Kidney glomerular epithelial cell (primary cell): ENCODE measurements at regions not wholly inside any gene's neighbourhood (a gene's known extent, or its start where the extent isn't known, plus 50 kb on each side); places are given as distances from the start of the nearest gene placed in this dataset.
"Not testable (repeated sequence)": the region's sequence is repeated elsewhere in the genome, so short reads cannot be mapped to it uniquely, and the experiment has no call there.

Experiments used
- DNase-seq: peaks from one replicate; lab custom pipeline; 2025; lab: John Stamatoyannopoulos, UW

DNA sequence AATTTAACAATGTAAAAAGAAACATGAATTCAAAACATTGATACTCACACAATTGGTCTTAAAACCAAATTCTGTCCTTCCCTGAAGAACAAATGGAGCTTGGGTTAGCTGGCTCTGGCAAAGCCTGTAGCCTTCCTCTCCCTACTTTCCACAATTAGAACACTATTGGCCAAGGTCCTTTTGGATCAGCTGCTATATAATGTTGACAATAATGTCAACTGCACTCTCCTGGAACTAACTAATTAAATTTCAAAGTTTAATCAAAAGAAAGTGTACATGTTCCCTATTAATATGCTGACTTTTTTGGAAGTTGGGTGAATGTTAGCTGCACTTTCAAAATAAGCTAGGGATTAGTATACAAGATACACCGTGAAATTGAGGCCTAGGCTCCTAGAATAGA lies 440.1 kb upstream of the NFE2L3 start:
- no peak for DNase-seq

DNA sequence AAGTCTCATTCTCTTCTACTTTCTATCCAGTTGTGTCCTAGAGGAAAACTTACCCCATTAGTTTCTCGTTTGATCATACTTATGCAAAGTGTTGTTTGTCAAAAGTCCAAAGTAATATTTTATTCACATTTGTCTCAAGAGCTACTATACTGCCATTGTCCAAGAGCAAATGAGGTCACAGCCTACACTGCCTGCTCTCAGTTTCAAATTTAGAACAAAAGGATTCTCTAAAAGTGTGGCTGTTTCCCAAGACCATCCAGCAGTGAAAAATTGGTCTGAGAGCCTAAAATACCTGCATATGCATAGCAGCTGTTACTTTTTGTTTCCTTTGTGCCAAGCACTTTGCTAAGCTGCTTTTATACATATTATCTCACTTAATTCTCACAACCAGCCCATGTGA lies 439.5 kb upstream of the NFE2L3 start:
- no peak for DNase-seq

DNA sequence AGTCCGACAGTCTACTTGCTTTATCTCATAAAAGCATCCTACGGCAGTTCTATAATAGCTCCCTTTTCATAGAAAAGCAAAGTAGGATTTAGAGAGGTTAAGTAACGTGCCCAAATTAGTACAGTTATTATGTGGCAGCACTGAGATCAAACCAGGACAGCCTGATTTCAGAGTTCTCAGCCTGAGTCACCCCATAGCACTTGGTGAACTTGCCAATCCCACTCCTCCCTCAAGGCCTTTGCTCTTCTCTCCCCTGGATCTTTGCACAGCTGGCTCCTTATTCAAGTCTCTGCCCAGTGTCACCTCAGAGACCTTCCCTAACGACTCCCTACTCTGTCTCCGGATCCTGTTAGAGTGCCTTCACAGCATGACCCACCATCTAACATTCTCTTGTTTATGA lies 438.0 kb upstream of the NFE2L3 start:
- DNase-seq = no peak

DNA sequence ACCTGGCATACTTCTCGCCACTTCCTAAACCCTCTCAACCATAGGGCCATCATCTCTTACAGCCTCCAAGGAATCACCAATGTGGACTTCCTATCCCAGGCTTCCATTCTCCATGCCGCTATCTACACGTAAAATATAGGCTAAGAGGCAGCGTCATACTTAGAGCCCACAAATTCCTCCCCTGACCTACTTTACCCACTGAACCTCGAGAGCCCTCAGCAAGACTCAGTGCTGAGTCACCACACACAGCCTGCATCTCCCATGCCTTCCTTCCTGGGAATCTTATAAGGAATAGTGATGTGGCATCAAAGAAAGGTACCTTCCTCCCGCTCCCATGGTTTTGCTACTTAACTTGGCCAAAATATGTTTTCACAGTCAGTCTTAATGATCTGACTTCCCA lies 435.6 kb upstream of the NFE2L3 start:
- DNase-seq = peak; percentile 69

GRCh38 chr7:25718596-25718995 lies 433.4 kb upstream of the NFE2L3 start:
- DNase-seq = no peak

DNA sequence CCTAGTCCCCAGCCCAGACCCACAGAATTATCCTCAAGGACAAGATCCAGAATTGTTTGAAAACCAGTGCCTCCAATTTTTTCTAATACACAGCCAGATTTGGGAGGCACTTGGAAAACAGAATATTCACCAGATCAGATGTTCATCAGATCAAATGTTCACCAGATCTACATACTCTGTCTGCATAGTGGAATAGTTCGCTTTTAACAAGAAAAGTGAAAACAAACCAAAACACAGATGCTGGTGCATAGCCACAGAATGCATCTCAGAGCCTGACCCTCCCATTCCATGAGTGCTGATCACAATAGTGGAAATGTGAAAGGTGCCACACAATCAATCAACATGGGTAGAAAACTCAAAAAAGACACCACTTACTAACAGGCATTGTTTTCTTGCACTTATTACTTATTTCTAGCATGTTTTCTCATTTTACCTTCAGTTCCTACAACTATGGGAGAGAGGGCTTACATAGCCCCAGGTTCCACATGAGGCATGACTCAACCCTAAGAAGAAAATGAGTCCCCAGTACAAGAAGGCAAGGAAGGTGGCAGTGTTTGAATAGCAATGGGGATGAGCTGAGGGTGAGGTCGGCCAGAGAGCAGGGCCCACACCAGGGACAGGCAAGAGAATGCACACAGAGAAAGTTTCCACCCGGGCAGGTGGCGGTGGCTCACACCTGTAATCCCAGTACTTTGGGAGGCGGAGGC lies 432.7 kb upstream of the NFE2L3 start:
- no peak for DNase-seq

DNA sequence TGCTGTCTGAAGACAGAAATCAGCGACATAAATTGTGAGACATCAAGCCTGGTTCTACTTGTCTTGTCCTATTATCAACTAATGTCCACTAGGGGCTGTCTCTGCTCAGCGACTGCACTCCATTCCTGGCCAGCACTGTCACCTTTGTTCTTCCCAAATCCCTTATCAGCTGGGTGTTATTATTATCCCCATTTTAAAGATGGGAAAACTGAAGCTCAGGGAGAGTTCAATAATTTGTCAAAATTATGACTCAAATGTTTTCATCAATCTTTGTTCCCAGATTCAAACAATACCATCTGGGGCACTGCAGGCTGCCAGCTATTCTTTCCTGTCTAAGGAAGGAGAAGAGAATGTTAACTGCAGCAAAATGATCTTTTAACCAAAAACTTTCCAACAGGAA lies 431.6 kb upstream of the NFE2L3 start:
- no peak for DNase-seq

- no peak for DNase-seq
Observed at GRCh38 chr7:25722856-25723255, 429.1 kb upstream of the NFE2L3 start.

- DNase-seq = no peak
Observed at GRCh38 chr7:25725451-25725850, 426.5 kb upstream of the NFE2L3 start.

DNA sequence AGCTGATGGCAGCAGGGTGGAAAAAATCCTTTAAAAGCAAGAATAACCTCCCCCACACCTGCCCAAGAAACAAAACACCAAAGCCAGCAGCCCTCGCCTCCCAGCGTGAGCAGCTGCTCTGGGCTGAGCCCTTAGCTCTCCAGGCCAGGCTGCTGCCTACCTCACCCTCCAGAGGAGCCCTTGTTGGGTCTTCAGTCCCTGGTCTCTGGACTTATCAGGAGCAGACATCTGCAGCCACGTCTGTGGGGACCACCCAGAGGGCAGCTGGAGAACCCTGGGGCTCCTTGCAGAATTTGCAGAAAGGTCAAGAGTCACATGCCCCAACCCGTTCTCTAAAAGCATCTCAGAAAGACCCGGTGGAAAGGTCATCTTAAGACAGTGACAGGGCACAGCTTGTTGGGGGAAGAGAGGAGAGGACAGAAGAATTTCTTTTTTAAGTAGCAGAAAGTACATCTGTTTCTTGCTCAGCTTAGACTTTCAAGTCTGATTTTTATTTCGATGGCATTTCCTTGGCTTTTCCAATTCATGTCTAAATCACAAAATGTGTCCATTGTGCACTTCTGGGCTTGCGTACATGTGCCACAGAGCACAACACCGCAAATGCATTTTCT lies 425.7 kb upstream of the NFE2L3 start:
- no peak for DNase-seq

GRCh38 chr7:25726781-25727311 lies 425.2 kb upstream of the NFE2L3 start:
- DNase-seq = no peak

DNA sequence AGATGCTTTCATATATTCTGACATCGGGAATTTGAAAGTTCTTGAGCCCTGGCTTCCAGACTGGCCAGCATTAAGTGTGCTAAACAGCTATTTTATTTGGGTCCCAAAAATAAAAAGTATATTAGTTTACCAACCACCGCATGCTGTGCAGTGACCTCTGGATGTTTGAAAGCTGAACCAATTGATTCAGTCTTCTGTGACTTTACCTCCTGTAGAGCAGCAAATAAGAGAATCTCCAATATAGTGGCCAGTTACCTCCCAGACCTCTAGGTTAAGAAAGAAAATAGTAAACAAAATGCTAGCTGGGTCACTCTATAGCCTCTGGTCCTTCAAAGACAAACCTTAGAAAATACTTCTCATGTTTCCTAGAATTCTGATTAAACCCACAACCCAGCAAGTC lies 424.6 kb upstream of the NFE2L3 start:
- no peak for DNase-seq

GRCh38 chr7:25727876-25728275 lies 424.1 kb upstream of the NFE2L3 start:
- no peak for DNase-seq

- no peak for DNase-seq
Observed at GRCh38 chr7:25731068-25731845, 420.7 kb upstream of the NFE2L3 start.

- no peak for DNase-seq
Observed at GRCh38 chr7:25731846-25732245, 420.2 kb upstream of the NFE2L3 start.

DNA sequence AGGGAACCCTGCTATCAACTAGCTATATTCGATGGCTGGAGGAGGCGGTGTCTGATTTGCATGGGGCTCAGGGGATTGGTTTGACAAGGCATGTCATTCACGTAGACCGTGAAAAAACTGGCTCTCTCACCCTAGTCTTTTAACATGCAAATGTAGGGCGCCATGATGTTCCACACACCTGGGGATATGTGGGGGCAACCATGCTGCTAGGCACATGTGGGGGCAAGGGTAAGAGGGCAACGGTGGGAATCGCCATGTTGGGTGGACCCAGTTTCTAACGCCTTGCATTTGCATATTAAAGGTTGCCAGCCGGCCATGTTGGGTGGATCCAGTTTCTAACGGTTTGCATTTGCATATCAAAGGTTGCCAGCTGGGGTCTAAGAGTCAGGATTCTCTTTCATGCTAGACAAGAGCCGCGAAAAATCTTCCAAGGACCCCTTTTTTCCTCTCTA lies 419.2 kb upstream of the NFE2L3 start:
- DNase-seq = no peak

GRCh38 chr7:25735674-25736242 lies 416.2 kb upstream of the NFE2L3 start:
- DNase-seq = peak; percentile 13

- no peak for DNase-seq
Observed at GRCh38 chr7:25738528-25738927, 413.5 kb upstream of the NFE2L3 start.

DNA sequence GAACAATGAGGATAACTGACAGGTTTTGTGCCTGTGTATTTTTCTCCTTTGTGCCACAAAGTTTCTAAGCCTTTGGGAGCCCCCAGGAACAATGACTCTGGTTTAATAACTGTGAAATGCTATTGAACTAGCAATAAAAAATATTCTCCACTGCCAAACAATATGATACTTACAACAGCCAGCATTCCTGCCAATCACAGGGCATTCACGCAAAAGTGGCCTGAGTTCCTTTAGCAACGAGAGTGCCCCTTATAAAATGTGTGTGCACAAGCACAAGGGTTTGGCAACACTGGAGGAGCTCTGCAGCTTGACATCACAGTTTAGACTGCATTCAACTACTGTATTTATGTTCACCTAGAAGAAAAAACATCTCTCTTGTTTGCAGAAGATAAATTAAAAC lies 412.9 kb upstream of the NFE2L3 start:
- no peak for DNase-seq

GRCh38 chr7:25742316-25742715 lies 409.7 kb upstream of the NFE2L3 start:
- no peak for DNase-seq

GRCh38 chr7:25743670-25744451 lies 408.1 kb upstream of the NFE2L3 start:
- DNase-seq = not testable (repeated sequence)
